Endothelial cell (in vitro differentiated cells): ENCODE measurements at regions not wholly inside any gene's neighbourhood (a gene's known extent, or its start where the extent isn't known, plus 50 kb on each side); places are given as distances from the start of the nearest gene placed in this dataset.

Experiments
- DNase-seq: peaks from one replicate; pipeline ENCODE4 v3.0.0; 2021; ENCODE audit warnings: low spot score
- H3K27ac Mint-ChIP-seq: one replicate; pipeline ENCODE4 v1.8.0; 2021; ENCODE audit warnings: mixed read lengths, inconsistent platforms; ENCODE audit not compliant: unreplicated experiment
- H3K27me3 Mint-ChIP-seq: one replicate; pipeline ENCODE4 v1.8.0; 2021; ENCODE audit warnings: mild to moderate bottlenecking, moderate library complexity, mixed read lengths, inconsistent platforms; ENCODE audit not compliant: unreplicated experiment
- H3K36me3 Mint-ChIP-seq: one replicate; pipeline ENCODE4 v1.8.0; 2021; ENCODE audit warnings: mild to moderate bottlenecking, low read depth, mixed read lengths, inconsistent platforms; ENCODE audit not compliant: unreplicated experiment
- H3K4me1 Mint-ChIP-seq: one replicate; pipeline ENCODE4 v1.8.0; 2021; ENCODE audit warnings: mild to moderate bottlenecking, mixed read lengths, inconsistent platforms; ENCODE audit not compliant: unreplicated experiment
- H3K4me3 Mint-ChIP-seq: one replicate; pipeline ENCODE4 v1.8.0; 2021; ENCODE audit warnings: mild to moderate bottlenecking, mixed read lengths, inconsistent platforms; ENCODE audit not compliant: unreplicated experiment
- H3K9me3 Mint-ChIP-seq: one replicate; pipeline ENCODE4 v1.8.0; 2021; ENCODE audit warnings: mixed read lengths, inconsistent platforms; ENCODE audit not compliant: unreplicated experiment
- TF ChIP-seq, protein P1 (sequence below): fragments of 200-600 bp; sonication (generic); IDR thresholded peaks from one replicate; pipeline ENCODE4 v1.5.0; 2021; ENCODE audit warnings: antibody characterized with exemption; ENCODE audit not compliant: unreplicated experiment

- H3K9me3 Mint-ChIP-seq = no peaks in the 10 kb centered on the region
- TF ChIP-seq, protein P1, sequence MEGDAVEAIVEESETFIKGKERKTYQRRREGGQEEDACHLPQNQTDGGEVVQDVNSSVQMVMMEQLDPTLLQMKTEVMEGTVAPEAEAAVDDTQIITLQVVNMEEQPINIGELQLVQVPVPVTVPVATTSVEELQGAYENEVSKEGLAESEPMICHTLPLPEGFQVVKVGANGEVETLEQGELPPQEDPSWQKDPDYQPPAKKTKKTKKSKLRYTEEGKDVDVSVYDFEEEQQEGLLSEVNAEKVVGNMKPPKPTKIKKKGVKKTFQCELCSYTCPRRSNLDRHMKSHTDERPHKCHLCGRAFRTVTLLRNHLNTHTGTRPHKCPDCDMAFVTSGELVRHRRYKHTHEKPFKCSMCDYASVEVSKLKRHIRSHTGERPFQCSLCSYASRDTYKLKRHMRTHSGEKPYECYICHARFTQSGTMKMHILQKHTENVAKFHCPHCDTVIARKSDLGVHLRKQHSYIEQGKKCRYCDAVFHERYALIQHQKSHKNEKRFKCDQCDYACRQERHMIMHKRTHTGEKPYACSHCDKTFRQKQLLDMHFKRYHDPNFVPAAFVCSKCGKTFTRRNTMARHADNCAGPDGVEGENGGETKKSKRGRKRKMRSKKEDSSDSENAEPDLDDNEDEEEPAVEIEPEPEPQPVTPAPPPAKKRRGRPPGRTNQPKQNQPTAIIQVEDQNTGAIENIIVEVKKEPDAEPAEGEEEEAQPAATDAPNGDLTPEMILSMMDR = no peak
- no peak overlapping the region for H3K4me3 Mint-ChIP-seq
- no peaks in the 10 kb centered on the region for H3K36me3 Mint-ChIP-seq
- no peak overlapping the region for H3K27ac Mint-ChIP-seq
- H3K4me1 Mint-ChIP-seq = peaks cover 3% of the 10 kb centered on the region
- no peaks in the 10 kb centered on the region for H3K27me3 Mint-ChIP-seq
- DNase-seq = no peak
These were observed 206.1 kb upstream of the CST7 start for GRCh38 chr20:24742989-24743388.

- Mint-ChIP-seq H3K27ac (no peak overlapping the region), H3K27me3 (no peaks in the 10 kb centered on the region), H3K4me3 (no peak overlapping the region), H3K4me1 (peaks cover 3% of the 10 kb centered on the region), H3K36me3 (no peaks in the 10 kb centered on the region), H3K9me3 (no peaks in the 10 kb centered on the region)
- TF ChIP-seq, protein P1 = no peak
- DNase-seq = no peak
These were observed 205.4 kb upstream of the CST7 start for GRCh38 chr20:24743641-24744040.

GRCh38 chr20:24744747-24745146 is 204.3 kb upstream of the CST7 start:
- DNase-seq = no peak
- Mint-ChIP-seq H3K4me1 (peaks cover 3% of the 10 kb centered on the region), H3K9me3 (no peaks in the 10 kb centered on the region), H3K27me3 (no peaks in the 10 kb centered on the region), H3K27ac (no peak overlapping the region), H3K4me3 (no peak overlapping the region), H3K36me3 (no peaks in the 10 kb centered on the region)
- TF ChIP-seq, protein P1 = no peak

GRCh38 chr20:24745206-24745605 is 203.9 kb upstream of the CST7 start:
- no peak for DNase-seq
- TF ChIP-seq, protein P1 = no peak
- no peak overlapping the region for H3K27ac Mint-ChIP-seq
- no peaks in the 10 kb centered on the region for H3K27me3 Mint-ChIP-seq
- no peak overlapping the region for H3K4me3 Mint-ChIP-seq
- H3K4me1 Mint-ChIP-seq = peaks cover 3% of the 10 kb centered on the region
- no peaks in the 10 kb centered on the region for H3K36me3 Mint-ChIP-seq
- no peaks in the 10 kb centered on the region for H3K9me3 Mint-ChIP-seq

DNA sequence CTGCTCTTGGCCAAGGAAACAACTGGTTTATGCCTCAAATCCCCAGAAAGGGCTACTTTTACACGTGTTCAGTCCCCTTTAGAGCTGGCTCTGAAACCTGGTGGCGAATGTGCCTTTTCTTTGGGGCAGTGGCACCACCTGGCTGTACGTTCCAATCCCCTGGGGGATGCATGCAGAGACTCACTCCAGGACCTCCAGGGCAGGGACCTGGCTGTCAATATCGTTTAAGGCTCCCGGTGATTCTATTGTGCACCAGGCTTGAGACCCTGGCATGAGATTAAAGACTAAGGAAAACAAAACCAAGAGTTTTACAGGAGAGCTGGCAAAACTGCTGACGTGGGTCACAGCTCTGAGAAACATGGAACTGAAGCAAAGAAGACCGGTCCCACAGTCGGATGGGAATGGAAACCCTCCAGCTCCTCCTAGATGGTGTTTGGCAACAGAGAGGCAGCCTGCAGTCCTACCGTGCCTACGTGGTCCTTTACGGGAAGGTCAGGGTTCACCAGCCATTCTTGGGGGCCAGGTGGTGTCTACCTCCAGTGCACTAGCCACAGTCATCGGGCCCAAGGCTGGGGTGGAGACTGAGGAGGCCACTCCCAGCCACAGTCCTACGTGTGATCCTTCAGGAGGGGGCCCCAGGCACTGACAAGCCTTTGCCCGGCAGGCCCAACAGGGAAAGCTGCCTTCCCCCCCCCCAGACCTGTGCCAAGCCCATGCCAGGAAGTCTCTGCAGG is 203.3 kb upstream of the CST7 start:
- TF ChIP-seq, protein P1 = no peak
- Mint-ChIP-seq H3K27ac (no peak overlapping the region), H3K4me3 (no peak overlapping the region), H3K9me3 (no peaks in the 10 kb centered on the region), H3K4me1 (no peaks in the 10 kb centered on the region), H3K36me3 (no peaks in the 10 kb centered on the region), H3K27me3 (no peaks in the 10 kb centered on the region)
- DNase-seq = no peak
